ENCODE measurements at regions not wholly inside any gene's neighbourhood (a gene's known extent, or its start where the extent isn't known, plus 50 kb on each side); places are given as distances from the start of the nearest gene placed in this dataset.
"Not testable (repeated sequence)": the region's sequence is repeated elsewhere in the genome, so short reads cannot be mapped to it uniquely, and the experiment has no call there.

GRCh38 chr3:162348912-162349311, 852.3 kb downstream of the OTOL1 start:
- DNase-seq, result no peak

- no peak for DNase-seq
Observed at GRCh38 chr3:162353414-162353813, 856.8 kb downstream of the OTOL1 start.

- DNase-seq, result no peak
Observed at GRCh38 chr3:162354356-162354755, 857.7 kb downstream of the OTOL1 start.

- no peak for DNase-seq
Observed at GRCh38 chr3:162365066-162365719, 868.6 kb downstream of the OTOL1 start.

- no peak for DNase-seq
Observed at GRCh38 chr3:162366166-162366766, 869.7 kb downstream of the OTOL1 start.

- no peak for DNase-seq
Observed at GRCh38 chr3:162367429-162368260, 871.0 kb downstream of the OTOL1 start.

GRCh38 chr3:162368417-162368816, 871.8 kb downstream of the OTOL1 start:
- no peak for DNase-seq

- DNase-seq, result no peak
Observed at GRCh38 chr3:162369306-162369705, 872.7 kb downstream of the OTOL1 start.

GRCh38 chr3:162370141-162370540, 873.5 kb downstream of the OTOL1 start:
- no peak for DNase-seq

- DNase-seq, result no peak
Observed at GRCh38 chr3:162376761-162377160, 880.2 kb downstream of the OTOL1 start.

GRCh38 chr3:162377608-162378007, 881.0 kb downstream of the OTOL1 start:
- no peak for DNase-seq

GRCh38 chr3:162385387-162385786, 888.8 kb downstream of the OTOL1 start:
- DNase-seq, result no peak

- no peak for DNase-seq
Observed at GRCh38 chr3:162390891-162391290, 894.3 kb downstream of the OTOL1 start.

- no peak for DNase-seq
Observed at GRCh38 chr3:162391301-162391700, 894.7 kb downstream of the OTOL1 start.

- DNase-seq, result no peak
Observed at GRCh38 chr3:162395496-162395895, 898.9 kb downstream of the OTOL1 start.

GRCh38 chr3:162398554-162398953, 901.9 kb downstream of the OTOL1 start:
- no peak for DNase-seq

- no peak for DNase-seq
Observed at GRCh38 chr3:162400697-162401096, 904.1 kb downstream of the OTOL1 start.

- DNase-seq, result not testable (repeated sequence)
Observed at GRCh38 chr3:162411556-162411955, 914.9 kb downstream of the OTOL1 start.

GRCh38 chr3:162421721-162422120, 925.1 kb downstream of the OTOL1 start:
- no peak for DNase-seq

- no peak for DNase-seq
Observed at GRCh38 chr3:162428192-162428591, 931.6 kb downstream of the OTOL1 start.

- no peak for DNase-seq
Observed at GRCh38 chr3:162435750-162436149, 939.1 kb downstream of the OTOL1 start.

GRCh38 chr3:162436826-162437225, 940.2 kb downstream of the OTOL1 start:
- DNase-seq, result no peak

- no peak for DNase-seq
Observed at GRCh38 chr3:162437480-162437879, 940.9 kb downstream of the OTOL1 start.

- DNase-seq, result no peak
Observed at GRCh38 chr3:162441716-162442115, 945.1 kb downstream of the OTOL1 start.

Measured in T-helper 1 cell (primary cell).